ENCODE measurements at regions not wholly inside any gene's neighbourhood (a gene's known extent, or its start where the extent isn't known, plus 50 kb on each side); places are given as distances from the start of the nearest gene placed in this dataset.
"Not testable (repeated sequence)": the region's sequence is repeated elsewhere in the genome, so short reads cannot be mapped to it uniquely, and the experiment has no call there.

GRCh38 chr15:56813995-56814394 is 80.7 kb upstream of the ZNF280D start:
- H3K27ac ChIP-seq: no peak overlapping the region

GRCh38 chr15:56812961-56813360 is 79.7 kb upstream of the ZNF280D start:
- H3K4me3 ChIP-seq: no peak overlapping the region
- H3K27ac ChIP-seq: peak overlapping the region in 2 of 21 experiments; percentile 14 to 33

More at GRCh38 chr15:56813995-56814394, 80.7 kb upstream of the ZNF280D start:
- no peak overlapping the region for H3K4me3 ChIP-seq

- Histone ChIP-seq H3K27ac (peak overlapping the region in 2 of 21 experiments; percentile 25 to 33), H3K4me3 (no peak overlapping the region)
Observed at GRCh38 chr15:56812221-56812620, 78.9 kb upstream of the ZNF280D start.

GRCh38 chr15:56811586-56811985 is 78.3 kb upstream of the ZNF280D start:
- no peak overlapping the region for H3K4me3 ChIP-seq
- H3K27ac ChIP-seq: no peak overlapping the region

GRCh38 chr15:56808160-56808559 is 74.9 kb upstream of the ZNF280D start:
- no peak overlapping the region for H3K27ac ChIP-seq
- H3K4me3 ChIP-seq: no peak overlapping the region

- H3K27ac ChIP-seq: peak overlapping the region in 6 of 21 experiments; percentile 2 to 47 (median 30)
- H3K4me3 ChIP-seq: no peak overlapping the region
Observed at GRCh38 chr15:56806148-56806536, 72.8 kb upstream of the ZNF280D start.

GRCh38 chr15:56805466-56806147 is 72.3 kb upstream of the ZNF280D start:
- H3K27ac ChIP-seq: peak overlapping the region in 6 of 21 experiments; percentile 2 to 47 (median 33)
- no peak overlapping the region for H3K4me3 ChIP-seq

- no peak overlapping the region for H3K4me3 ChIP-seq
- no peak overlapping the region for H3K27ac ChIP-seq
Observed at GRCh38 chr15:56804938-56805337, 71.6 kb upstream of the ZNF280D start.

- H3K27ac ChIP-seq: no peak overlapping the region
- no peak overlapping the region for H3K4me3 ChIP-seq
Observed at GRCh38 chr15:56804279-56804678, 71.0 kb upstream of the ZNF280D start.

GRCh38 chr15:56802161-56802560 is 68.9 kb upstream of the ZNF280D start:
- no peak overlapping the region for H3K4me3 ChIP-seq
- H3K27ac ChIP-seq: no peak overlapping the region

GRCh38 chr15:56798639-56799038 is 65.3 kb upstream of the ZNF280D start:
- Histone ChIP-seq H3K27ac (no peak overlapping the region), H3K4me3 (no peak overlapping the region)

- H3K4me3 ChIP-seq: no peak overlapping the region
- H3K27ac ChIP-seq: no peak overlapping the region
Observed at GRCh38 chr15:56797720-56798275, 64.5 kb upstream of the ZNF280D start.

- Histone ChIP-seq H3K27ac (no peak overlapping the region), H3K4me3 (no peak overlapping the region)
Observed at GRCh38 chr15:56795502-56795901, 62.2 kb upstream of the ZNF280D start.

GRCh38 chr15:56794553-56795329 is 61.4 kb upstream of the ZNF280D start:
- peak overlapping the region in 3 of 21 experiments; percentile 17 to 41 (median 39) for H3K27ac ChIP-seq
- H3K4me3 ChIP-seq: no peak overlapping the region

GRCh38 chr15:56794165-56794552 is 60.9 kb upstream of the ZNF280D start:
- H3K27ac ChIP-seq: peak overlapping the region in 1 of 21 experiments; percentile 17
- no peak overlapping the region for H3K4me3 ChIP-seq

- H3K4me3 ChIP-seq: no peak overlapping the region
Observed at GRCh38 chr15:56792211-56792610, 58.9 kb upstream of the ZNF280D start.

GRCh38 chr15:56791521-56791920 is 58.2 kb upstream of the ZNF280D start:
- not testable (repeated sequence) for H3K4me3 ChIP-seq, H3K27ac ChIP-seq

More at GRCh38 chr15:56792211-56792610, 58.9 kb upstream of the ZNF280D start:
- no peak overlapping the region for H3K27ac ChIP-seq

- Histone ChIP-seq H3K4me3 (no peak overlapping the region), H3K27ac (no peak overlapping the region)
Observed at GRCh38 chr15:56788359-56788758, 55.0 kb upstream of the ZNF280D start.

- Histone ChIP-seq H3K4me3 (no peak overlapping the region), H3K27ac (no peak overlapping the region)
Observed at GRCh38 chr15:56786966-56787365, 53.7 kb upstream of the ZNF280D start.

- Histone ChIP-seq H3K4me3 (no peak overlapping the region), H3K27ac (no peak overlapping the region)
Observed at GRCh38 chr15:56783857-56784661, 50.8 kb upstream of the ZNF280D start.
